ENCODE measurements at regions not wholly inside any gene's neighbourhood (a gene's known extent, or its start where the extent isn't known, plus 50 kb on each side); places are given as distances from the start of the nearest gene placed in this dataset.

- Histone ChIP-seq H3K4me1 (ENCODE audit: control insufficient read depth in 2 of 2, insufficient read depth in 2 of 2, low read length in 2 of 2) (no peaks in the 10 kb centered on the region), H3K27me3 (ENCODE audit: control insufficient read depth in 2 of 2, insufficient read depth in 2 of 2, low read length in 2 of 2) (no peaks in the 10 kb centered on the region), H3K27ac (ENCODE audit: low read depth, low read length) (no peak overlapping the region), H3K36me3 (ENCODE audit: control insufficient read depth in 2 of 3, insufficient read depth in 3 of 3, low read length in 3 of 3) (no peaks in the 10 kb centered on the region), H3K4me3 (ENCODE audit: low read length) (no peak overlapping the region), H3K9me3 (ENCODE audit: control insufficient read depth in 2 of 3, low read length in 3 of 3) (no peaks in the 10 kb centered on the region)
- ChIA-PET CTCF (no interaction called here), POLR2A (no interaction called here)
- Mint-ChIP-seq H3K4me1 (no peaks in the 10 kb centered on the region), H3K27me3 (peaks cover 0 to 16% (median 10%) of the 10 kb centered on the region in 5 donors), H3K9me3 (peaks cover 0 to 10% (median 3%) of the 10 kb centered on the region in 11 donors), H3K36me3 (no peaks in the 10 kb centered on the region), H3K4me3 (no peak overlapping the region), H3K27ac (no peak overlapping the region)
- intact Hi-C loops (cut with micrococcal nuclease): no loop called here
- DNase-seq (no peak), ATAC-seq (no peak)
Observed at GRCh38 chr5:61251874-61252642, 80.0 kb upstream of the ZSWIM6 start.

GRCh38 chr5:61252643-61252925 lies 79.5 kb upstream of the ZSWIM6 start:
- Histone ChIP-seq H3K4me1 (ENCODE audit: control insufficient read depth in 2 of 2, insufficient read depth in 2 of 2, low read length in 2 of 2) (no peaks in the 10 kb centered on the region), H3K36me3 (ENCODE audit: control insufficient read depth in 2 of 3, insufficient read depth in 3 of 3, low read length in 3 of 3) (no peaks in the 10 kb centered on the region), H3K27me3 (ENCODE audit: control insufficient read depth in 2 of 2, insufficient read depth in 2 of 2, low read length in 2 of 2) (no peaks in the 10 kb centered on the region), H3K27ac (ENCODE audit: low read depth, low read length) (no peak overlapping the region), H3K9me3 (ENCODE audit: control insufficient read depth in 2 of 3, low read length in 3 of 3) (no peaks in the 10 kb centered on the region), H3K4me3 (ENCODE audit: low read length) (no peak overlapping the region)
- Mint-ChIP-seq H3K4me1 (no peaks in the 10 kb centered on the region), H3K4me3 (no peak overlapping the region), H3K27ac (no peak overlapping the region), H3K36me3 (no peaks in the 10 kb centered on the region), H3K9me3 (peaks cover 0 to 10% (median 3%) of the 10 kb centered on the region in 11 donors), H3K27me3 (peaks cover 0 to 16% (median 10%) of the 10 kb centered on the region in 5 donors)
- intact Hi-C loops (cut with micrococcal nuclease): no loop called here
- CTCF ChIA-PET: no interaction called here
- no peak for ATAC-seq
- DNase-seq: no peak
- POLR2A ChIA-PET: no interaction called here

- CTCF ChIA-PET: no interaction called here
Observed at GRCh38 chr5:61253547-61253946, 78.5 kb upstream of the ZSWIM6 start.

GRCh38 chr5:61254969-61255555 lies 77.0 kb upstream of the ZSWIM6 start:
- CTCF ChIA-PET: no interaction called here

More at GRCh38 chr5:61253547-61253946, 78.5 kb upstream of the ZSWIM6 start:
- ATAC-seq: no peak
- H3K4me1 ChIP-seq (ENCODE audit: control insufficient read depth in 2 of 2, insufficient read depth in 2 of 2, low read length in 2 of 2): no peaks in the 10 kb centered on the region
- H3K4me3 Mint-ChIP-seq: no peak overlapping the region
- H3K36me3 ChIP-seq (ENCODE audit: control insufficient read depth in 2 of 3, insufficient read depth in 3 of 3, low read length in 3 of 3): no peaks in the 10 kb centered on the region
- no peak overlapping the region for H3K4me3 ChIP-seq (ENCODE audit: low read length)
- H3K9me3 ChIP-seq (ENCODE audit: control insufficient read depth in 2 of 3, low read length in 3 of 3): no peaks in the 10 kb centered on the region
- H3K36me3 Mint-ChIP-seq: no peaks in the 10 kb centered on the region
- no peak overlapping the region for H3K27ac ChIP-seq (ENCODE audit: low read depth, low read length)
- H3K9me3 Mint-ChIP-seq: peaks cover 0 to 10% (median 3%) of the 10 kb centered on the region in 11 donors
- H3K27ac Mint-ChIP-seq: no peak overlapping the region
- intact Hi-C loops (cut with micrococcal nuclease): no loop called here
- peaks cover 0 to 16% (median 10%) of the 10 kb centered on the region in 5 donors for H3K27me3 Mint-ChIP-seq
- POLR2A ChIA-PET: no interaction called here
- no peaks in the 10 kb centered on the region for H3K27me3 ChIP-seq (ENCODE audit: control insufficient read depth in 2 of 2, insufficient read depth in 2 of 2, low read length in 2 of 2)
- H3K4me1 Mint-ChIP-seq: no peaks in the 10 kb centered on the region
- no peak for DNase-seq

GRCh38 chr5:61256474-61256873 lies 75.6 kb upstream of the ZSWIM6 start:
- ATAC-seq (no peak), DNase-seq (no peak)
- ChIA-PET CTCF (no interaction called here), POLR2A (no interaction called here)
- Histone ChIP-seq H3K27ac (ENCODE audit: low read depth, low read length) (no peak overlapping the region), H3K27me3 (ENCODE audit: control insufficient read depth in 2 of 2, insufficient read depth in 2 of 2, low read length in 2 of 2) (no peaks in the 10 kb centered on the region), H3K36me3 (ENCODE audit: control insufficient read depth in 2 of 3, insufficient read depth in 3 of 3, low read length in 3 of 3) (no peaks in the 10 kb centered on the region), H3K4me1 (ENCODE audit: control insufficient read depth in 2 of 2, insufficient read depth in 2 of 2, low read length in 2 of 2) (no peaks in the 10 kb centered on the region), H3K9me3 (ENCODE audit: control insufficient read depth in 2 of 3, low read length in 3 of 3) (no peaks in the 10 kb centered on the region), H3K4me3 (ENCODE audit: low read length) (no peak overlapping the region)
- Mint-ChIP-seq H3K4me1 (peaks cover 0 to under 1% (median 0%) of the 10 kb centered on the region in 7 donors), H3K27me3 (peaks cover 0 to 16% (median 10%) of the 10 kb centered on the region in 5 donors), H3K4me3 (no peak overlapping the region), H3K36me3 (no peaks in the 10 kb centered on the region), H3K27ac (no peak overlapping the region), H3K9me3 (peaks cover 0 to 1% (median 0%) of the 10 kb centered on the region in 11 donors)
- intact Hi-C loops (cut with micrococcal nuclease): no loop called here

More at GRCh38 chr5:61254969-61255555, 77.0 kb upstream of the ZSWIM6 start:
- DNase-seq (no peak), ATAC-seq (no peak)
- no peaks in the 10 kb centered on the region for H3K36me3 ChIP-seq (ENCODE audit: control insufficient read depth in 2 of 3, insufficient read depth in 3 of 3, low read length in 3 of 3)
- POLR2A ChIA-PET: no interaction called here
- Mint-ChIP-seq H3K9me3 (peaks cover 0 to 1% (median 0%) of the 10 kb centered on the region in 11 donors), H3K27ac (no peak overlapping the region), H3K4me3 (no peak overlapping the region), H3K36me3 (no peaks in the 10 kb centered on the region), H3K27me3 (peaks cover 0 to 16% (median 10%) of the 10 kb centered on the region in 5 donors), H3K4me1 (no peaks in the 10 kb centered on the region)
- H3K4me3 ChIP-seq (ENCODE audit: low read length): no peak overlapping the region
- no peaks in the 10 kb centered on the region for H3K4me1 ChIP-seq (ENCODE audit: control insufficient read depth in 2 of 2, insufficient read depth in 2 of 2, low read length in 2 of 2)
- intact Hi-C loops (cut with micrococcal nuclease): no loop called here
- H3K9me3 ChIP-seq (ENCODE audit: control insufficient read depth in 2 of 3, low read length in 3 of 3): no peaks in the 10 kb centered on the region
- H3K27me3 ChIP-seq (ENCODE audit: control insufficient read depth in 2 of 2, insufficient read depth in 2 of 2, low read length in 2 of 2): no peaks in the 10 kb centered on the region
- H3K27ac ChIP-seq (ENCODE audit: low read depth, low read length): no peak overlapping the region

- peaks cover 0 to 3% (median 0%) of the 10 kb centered on the region in 7 donors for H3K4me1 Mint-ChIP-seq
- ChIA-PET CTCF (no interaction called here), POLR2A (no interaction called here)
- H3K27ac Mint-ChIP-seq: no peak overlapping the region
- H3K27me3 ChIP-seq (ENCODE audit: control insufficient read depth in 2 of 2, insufficient read depth in 2 of 2, low read length in 2 of 2): no peaks in the 10 kb centered on the region
- H3K36me3 ChIP-seq (ENCODE audit: control insufficient read depth in 2 of 3, insufficient read depth in 3 of 3, low read length in 3 of 3): no peaks in the 10 kb centered on the region
- H3K4me3 Mint-ChIP-seq: no peak overlapping the region
- intact Hi-C loops (cut with micrococcal nuclease): no loop called here
- H3K9me3 ChIP-seq (ENCODE audit: control insufficient read depth in 2 of 3, low read length in 3 of 3): no peaks in the 10 kb centered on the region
- H3K36me3 Mint-ChIP-seq: no peaks in the 10 kb centered on the region
- ATAC-seq: no peak
- peaks cover 0 to 14% (median 10%) of the 10 kb centered on the region in 5 donors for H3K27me3 Mint-ChIP-seq
- no peak for DNase-seq
- H3K27ac ChIP-seq (ENCODE audit: low read depth, low read length): no peak overlapping the region
- H3K9me3 Mint-ChIP-seq: peaks cover 0 to 1% (median 0%) of the 10 kb centered on the region in 11 donors
- no peaks in the 10 kb centered on the region for H3K4me1 ChIP-seq (ENCODE audit: control insufficient read depth in 2 of 2, insufficient read depth in 2 of 2, low read length in 2 of 2)
- H3K4me3 ChIP-seq (ENCODE audit: low read length): no peak overlapping the region
Observed at GRCh38 chr5:61257421-61257820, 74.6 kb upstream of the ZSWIM6 start.

GRCh38 chr5:61261136-61261535 lies 70.9 kb upstream of the ZSWIM6 start:
- ChIA-PET CTCF (no interaction called here), POLR2A (no interaction called here)
- DNase-seq: no peak
- no peaks in the 10 kb centered on the region for H3K36me3 ChIP-seq (ENCODE audit: control insufficient read depth in 2 of 3, insufficient read depth in 3 of 3, low read length in 3 of 3)
- peaks cover 0 to 1% (median 0%) of the 10 kb centered on the region in 11 donors for H3K9me3 Mint-ChIP-seq
- H3K27ac Mint-ChIP-seq: no peak overlapping the region
- no peak overlapping the region for H3K4me3 Mint-ChIP-seq
- H3K4me3 ChIP-seq (ENCODE audit: low read length): no peak overlapping the region
- no peaks in the 10 kb centered on the region for H3K27me3 ChIP-seq (ENCODE audit: control insufficient read depth in 2 of 2, insufficient read depth in 2 of 2, low read length in 2 of 2)
- ATAC-seq: no peak
- no peaks in the 10 kb centered on the region for H3K4me1 ChIP-seq (ENCODE audit: control insufficient read depth in 2 of 2, insufficient read depth in 2 of 2, low read length in 2 of 2)
- H3K9me3 ChIP-seq (ENCODE audit: control insufficient read depth in 2 of 3, low read length in 3 of 3): no peaks in the 10 kb centered on the region
- no peak overlapping the region for H3K27ac ChIP-seq (ENCODE audit: low read depth, low read length)
- intact Hi-C loops (cut with micrococcal nuclease): no loop called here
- peaks cover 0 to 8% (median 5%) of the 10 kb centered on the region in 7 donors for H3K4me1 Mint-ChIP-seq
- H3K27me3 Mint-ChIP-seq: peaks cover 0 to 9% (median 4%) of the 10 kb centered on the region in 5 donors
- no peaks in the 10 kb centered on the region for H3K36me3 Mint-ChIP-seq

Data from naive thymus-derived CD4-positive, alpha-beta T cell (primary cell).